ENCODE measurements at regions not wholly inside any gene's neighbourhood (a gene's known extent, or its start where the extent isn't known, plus 50 kb on each side); places are given as distances from the start of the nearest gene placed in this dataset.
A peak's percentile ranks its signal among the peaks of the same experiment; 100 is the strongest.

DNA sequence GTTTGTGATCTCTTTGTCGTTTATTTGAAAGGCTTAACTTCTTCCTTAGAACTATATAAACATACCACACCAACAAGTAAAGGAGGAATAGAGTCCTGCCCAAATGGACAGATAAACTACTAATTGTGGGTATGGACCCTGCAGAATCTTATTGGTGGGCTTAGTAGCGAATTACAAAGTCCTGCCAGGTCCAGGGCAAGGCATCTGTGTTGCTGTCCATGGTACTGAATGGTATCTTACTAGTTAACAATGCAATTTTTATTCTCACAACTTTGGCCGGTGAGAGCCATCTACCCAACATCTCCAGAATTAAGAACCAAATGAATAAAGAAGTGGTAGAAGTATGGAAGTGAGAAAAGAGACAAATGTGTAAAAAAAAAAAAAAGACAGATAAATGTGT, 1782.4 kb upstream of the WWC1 start:
- H3K27ac Mint-ChIP-seq: peak overlapping the region; percentile 12
- no peaks in the 10 kb centered on the region for H3K36me3 Mint-ChIP-seq (ENCODE audit: insufficient read depth)
- H3K9me3 Mint-ChIP-seq (ENCODE audit: low read depth): no peaks in the 10 kb centered on the region
- TF ChIP-seq, protein P1, sequence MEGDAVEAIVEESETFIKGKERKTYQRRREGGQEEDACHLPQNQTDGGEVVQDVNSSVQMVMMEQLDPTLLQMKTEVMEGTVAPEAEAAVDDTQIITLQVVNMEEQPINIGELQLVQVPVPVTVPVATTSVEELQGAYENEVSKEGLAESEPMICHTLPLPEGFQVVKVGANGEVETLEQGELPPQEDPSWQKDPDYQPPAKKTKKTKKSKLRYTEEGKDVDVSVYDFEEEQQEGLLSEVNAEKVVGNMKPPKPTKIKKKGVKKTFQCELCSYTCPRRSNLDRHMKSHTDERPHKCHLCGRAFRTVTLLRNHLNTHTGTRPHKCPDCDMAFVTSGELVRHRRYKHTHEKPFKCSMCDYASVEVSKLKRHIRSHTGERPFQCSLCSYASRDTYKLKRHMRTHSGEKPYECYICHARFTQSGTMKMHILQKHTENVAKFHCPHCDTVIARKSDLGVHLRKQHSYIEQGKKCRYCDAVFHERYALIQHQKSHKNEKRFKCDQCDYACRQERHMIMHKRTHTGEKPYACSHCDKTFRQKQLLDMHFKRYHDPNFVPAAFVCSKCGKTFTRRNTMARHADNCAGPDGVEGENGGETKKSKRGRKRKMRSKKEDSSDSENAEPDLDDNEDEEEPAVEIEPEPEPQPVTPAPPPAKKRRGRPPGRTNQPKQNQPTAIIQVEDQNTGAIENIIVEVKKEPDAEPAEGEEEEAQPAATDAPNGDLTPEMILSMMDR (IDR thresholded peaks at IDR 0.05; ENCODE audit: unreplicated experiment): no peak
- peak; percentile 14 for DNase-seq (ENCODE audit: low spot score, unreplicated experiment)
- H3K4me3 Mint-ChIP-seq (ENCODE audit: low read depth): no peak overlapping the region
- H3K4me1 Mint-ChIP-seq (ENCODE audit: low read depth): no peaks in the 10 kb centered on the region
- no peaks in the 10 kb centered on the region for H3K27me3 Mint-ChIP-seq

DNA sequence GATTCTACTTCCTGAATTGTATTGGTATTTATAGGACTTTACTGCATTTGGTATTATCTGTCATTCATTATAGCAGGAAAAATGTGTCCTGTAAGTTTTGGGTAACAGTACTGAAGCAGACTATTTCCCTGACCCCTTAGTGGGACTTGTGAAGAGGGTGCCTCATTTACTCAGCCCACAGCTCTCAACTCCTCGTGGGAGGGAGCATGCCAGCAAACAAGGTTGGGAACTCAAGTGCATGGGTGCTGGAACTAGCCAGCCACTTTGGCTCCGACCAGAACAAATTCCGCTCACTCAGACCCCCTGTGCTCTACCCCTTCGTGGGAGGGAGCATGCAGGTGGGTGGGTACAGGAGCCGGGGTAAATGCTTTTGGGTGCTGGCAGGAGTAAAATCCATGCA, 1773.5 kb upstream of the WWC1 start:
- Mint-ChIP-seq H3K4me3 (ENCODE audit: low read depth) (no peak overlapping the region), H3K4me1 (ENCODE audit: low read depth) (no peaks in the 10 kb centered on the region), H3K9me3 (ENCODE audit: low read depth) (no peaks in the 10 kb centered on the region), H3K27me3 (no peaks in the 10 kb centered on the region), H3K36me3 (ENCODE audit: insufficient read depth) (no peaks in the 10 kb centered on the region), H3K27ac (no peak overlapping the region)
- DNase-seq (ENCODE audit: low spot score, unreplicated experiment): no peak
- TF ChIP-seq, protein P1 (IDR thresholded peaks at IDR 0.05; ENCODE audit: unreplicated experiment): no peak

DNA sequence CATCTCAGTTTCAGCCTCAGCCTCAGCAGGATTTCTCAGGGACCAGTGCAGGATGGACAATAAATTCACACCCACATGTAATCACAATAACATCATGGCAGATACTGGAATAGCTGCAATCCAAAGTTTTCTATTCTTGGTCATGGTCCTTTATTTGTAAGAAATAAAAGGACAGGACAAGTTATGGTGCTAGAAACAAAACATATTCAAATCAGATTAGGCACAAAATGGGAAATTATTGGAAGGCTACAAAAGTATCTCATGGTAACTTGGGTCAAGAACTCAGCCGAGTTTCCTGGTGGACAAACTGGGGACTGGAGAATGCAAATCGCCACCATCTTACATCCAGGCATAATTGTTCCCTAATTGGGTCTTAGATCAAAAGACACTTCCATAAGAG, 1768.2 kb upstream of the WWC1 start:
- Mint-ChIP-seq H3K4me1 (ENCODE audit: low read depth) (no peaks in the 10 kb centered on the region), H3K27me3 (no peaks in the 10 kb centered on the region), H3K27ac (no peak overlapping the region), H3K9me3 (ENCODE audit: low read depth) (no peaks in the 10 kb centered on the region), H3K4me3 (ENCODE audit: low read depth) (no peak overlapping the region), H3K36me3 (ENCODE audit: insufficient read depth) (no peaks in the 10 kb centered on the region)
- TF ChIP-seq, protein P1 (IDR thresholded peaks at IDR 0.05; ENCODE audit: unreplicated experiment): no peak
- no peak for DNase-seq (ENCODE audit: low spot score, unreplicated experiment)

DNA sequence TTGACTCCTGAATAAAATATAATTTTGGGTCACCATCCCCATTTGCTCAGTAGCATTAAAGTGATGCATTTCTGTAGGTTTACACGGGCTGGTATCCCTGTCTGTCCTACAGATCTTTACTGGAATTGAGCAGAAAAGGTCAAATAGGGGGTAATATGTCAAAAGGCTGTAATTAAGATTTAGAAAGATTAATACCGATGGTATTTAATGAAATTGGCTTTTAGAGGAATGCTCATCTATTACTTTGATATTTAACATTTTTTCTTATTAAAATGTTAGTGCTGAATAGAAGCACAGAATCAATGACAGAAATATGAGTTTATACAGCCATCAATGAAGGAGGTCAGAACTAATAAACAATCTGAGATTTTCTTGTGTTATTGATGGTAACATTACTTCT, 1762.2 kb upstream of the WWC1 start:
- H3K27ac Mint-ChIP-seq: no peak overlapping the region
- H3K4me1 Mint-ChIP-seq (ENCODE audit: low read depth): peaks cover 3% of the 10 kb centered on the region
- H3K27me3 Mint-ChIP-seq: no peaks in the 10 kb centered on the region
- H3K4me3 Mint-ChIP-seq (ENCODE audit: low read depth): no peak overlapping the region
- H3K9me3 Mint-ChIP-seq (ENCODE audit: low read depth): no peaks in the 10 kb centered on the region
- DNase-seq (ENCODE audit: low spot score, unreplicated experiment): no peak
- H3K36me3 Mint-ChIP-seq (ENCODE audit: insufficient read depth): no peaks in the 10 kb centered on the region
- TF ChIP-seq, protein P1 (IDR thresholded peaks at IDR 0.05; ENCODE audit: unreplicated experiment): no peak

DNA sequence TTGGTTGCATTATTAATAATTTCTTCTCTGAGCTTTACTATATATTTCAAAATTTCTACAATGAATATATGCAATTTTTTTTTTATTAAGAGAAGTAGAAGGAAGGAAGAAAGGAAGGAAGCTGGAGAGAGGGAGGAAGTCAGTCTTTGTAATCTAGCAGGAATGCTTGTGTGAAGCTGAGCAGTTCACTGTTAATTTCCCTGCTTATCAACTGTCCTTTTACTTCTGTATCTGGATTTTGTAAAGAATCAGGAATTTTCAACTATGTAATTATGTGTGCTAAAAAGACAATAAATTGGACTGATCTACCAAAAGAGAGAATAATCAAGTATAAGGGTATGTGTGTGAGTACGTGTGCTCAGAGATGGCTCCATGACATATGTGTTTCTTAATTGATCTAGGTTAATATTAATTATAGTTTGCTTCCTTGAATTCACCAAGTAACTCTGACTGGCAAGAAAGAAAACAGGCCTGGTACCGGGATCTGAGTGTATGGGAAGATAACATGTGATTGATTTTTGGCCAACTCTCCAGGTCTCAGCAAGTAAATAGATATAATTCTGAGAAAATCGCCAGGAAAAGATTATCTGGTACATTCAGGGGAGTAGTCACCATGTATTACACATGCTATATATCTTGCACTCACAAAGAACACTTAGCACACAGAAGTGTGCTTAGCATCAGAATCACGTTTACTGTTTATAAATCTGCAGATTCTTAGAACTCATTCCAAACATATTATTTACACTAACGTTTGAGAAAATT, 1758.8 kb upstream of the WWC1 start:
- H3K4me1 Mint-ChIP-seq (ENCODE audit: low read depth): peaks cover 4% of the 10 kb centered on the region
- H3K36me3 Mint-ChIP-seq (ENCODE audit: insufficient read depth): no peaks in the 10 kb centered on the region
- H3K27ac Mint-ChIP-seq: no peak overlapping the region
- no peaks in the 10 kb centered on the region for H3K27me3 Mint-ChIP-seq
- no peak for DNase-seq (ENCODE audit: low spot score, unreplicated experiment)
- H3K4me3 Mint-ChIP-seq (ENCODE audit: low read depth): no peak overlapping the region
- H3K9me3 Mint-ChIP-seq (ENCODE audit: low read depth): no peaks in the 10 kb centered on the region
- TF ChIP-seq, protein P1 (IDR thresholded peaks at IDR 0.05; ENCODE audit: unreplicated experiment): no peak
